ENCODE measurements at regions not wholly inside any gene's neighbourhood (a gene's known extent, or its start where the extent isn't known, plus 50 kb on each side); places are given as distances from the start of the nearest gene placed in this dataset.

- no peak for ATAC-seq (ENCODE audit: low read depth)
- Mint-ChIP-seq H3K4me3 (no peak overlapping the region), H3K27me3 (no peaks in the 10 kb centered on the region), H3K4me1 (no peaks in the 10 kb centered on the region), H3K36me3 (ENCODE audit: low read depth) (no peaks in the 10 kb centered on the region), H3K9me3 (peaks cover 15% of the 10 kb centered on the region), H3K27ac (no peak overlapping the region)
- intact Hi-C loops (cut with micrococcal nuclease) = no loop called here
- ChIA-PET CTCF (no interaction called here), POLR2A (no interaction called here)
- TF ChIP-seq CTCF (IDR thresholded peaks at IDR 0.05) = no peak
- DNase-seq = no peak
These were observed 137.3 kb downstream of the CRLF2 start for GRCh38 chrX:1075156-1075555.

- no peak overlapping the region for H3K4me3 Mint-ChIP-seq
- no peaks in the 10 kb centered on the region for H3K4me1 Mint-ChIP-seq
- no peak overlapping the region for H3K27ac Mint-ChIP-seq
- POLR2A ChIA-PET = no interaction called here
- no peak for ATAC-seq (ENCODE audit: low read depth)
- TF ChIP-seq CTCF (IDR thresholded peaks at IDR 0.05) = no peak
- no peaks in the 10 kb centered on the region for H3K27me3 Mint-ChIP-seq
- no peak for DNase-seq
- peaks cover 15% of the 10 kb centered on the region for H3K9me3 Mint-ChIP-seq
- CTCF ChIA-PET = no interaction called here
- intact Hi-C loops (cut with micrococcal nuclease) = no loop called here
- H3K36me3 Mint-ChIP-seq (ENCODE audit: low read depth) = no peaks in the 10 kb centered on the region
These were observed 137.7 kb downstream of the CRLF2 start for GRCh38 chrX:1074755-1075154.

- Mint-ChIP-seq H3K27me3 (no peaks in the 10 kb centered on the region), H3K4me1 (no peaks in the 10 kb centered on the region), H3K27ac (no peak overlapping the region), H3K9me3 (peaks cover 15% of the 10 kb centered on the region), H3K4me3 (no peak overlapping the region), H3K36me3 (ENCODE audit: low read depth) (no peaks in the 10 kb centered on the region)
- DNase-seq = no peak
- TF ChIP-seq CTCF (IDR thresholded peaks at IDR 0.05) = no peak
- ATAC-seq (ENCODE audit: low read depth) = no peak
- ChIA-PET CTCF (no interaction called here), POLR2A (no interaction called here)
- intact Hi-C loops (cut with micrococcal nuclease) = no loop called here
These were observed 138.3 kb downstream of the CRLF2 start for GRCh38 chrX:1074172-1074571.

- H3K9me3 Mint-ChIP-seq = peaks cover 15% of the 10 kb centered on the region
- H3K4me3 Mint-ChIP-seq = no peak overlapping the region
- ChIA-PET POLR2A (no interaction called here), CTCF (no interaction called here)
- intact Hi-C loops (cut with micrococcal nuclease) = no loop called here
- no peaks in the 10 kb centered on the region for H3K36me3 Mint-ChIP-seq (ENCODE audit: low read depth)
- no peak for TF ChIP-seq CTCF (IDR thresholded peaks at IDR 0.05)
- no peaks in the 10 kb centered on the region for H3K27me3 Mint-ChIP-seq
- H3K27ac Mint-ChIP-seq = no peak overlapping the region
- no peak for ATAC-seq (ENCODE audit: low read depth)
- H3K4me1 Mint-ChIP-seq = no peaks in the 10 kb centered on the region
- DNase-seq = no peak
These were observed 139.6 kb downstream of the CRLF2 start for GRCh38 chrX:1072637-1073377.

GRCh38 chrX:1071351-1071750 is 141.1 kb downstream of the CRLF2 start:
- no peak for TF ChIP-seq CTCF (IDR thresholded peaks at IDR 0.05)
- Mint-ChIP-seq H3K9me3 (peaks cover 15% of the 10 kb centered on the region), H3K36me3 (ENCODE audit: low read depth) (no peaks in the 10 kb centered on the region), H3K27ac (no peak overlapping the region), H3K27me3 (no peaks in the 10 kb centered on the region), H3K4me1 (no peaks in the 10 kb centered on the region), H3K4me3 (no peak overlapping the region)
- no peak for DNase-seq
- ATAC-seq (ENCODE audit: low read depth) = no peak
- CTCF ChIA-PET = no interaction called here
- POLR2A ChIA-PET = no interaction called here
- intact Hi-C loops (cut with micrococcal nuclease) = no loop called here
